AML-193 (cell line): ENCODE measurements at regions not wholly inside any gene's neighbourhood (a gene's known extent, or its start where the extent isn't known, plus 50 kb on each side); places are given as distances from the start of the nearest gene placed in this dataset.
A peak's percentile ranks its signal among the peaks of the same experiment; 100 is the strongest.
"Not testable (repeated sequence)": the region's sequence is repeated elsewhere in the genome, so short reads cannot be mapped to it uniquely, and the experiment has no call there.

ENCODE experiments used
- DNase-seq, 2 experiments: peaks; one replicate each; lab custom pipeline; 2025; lab: John Stamatoyannopoulos, UW

GRCh38 chr4:135032670-135033069 lies 831.1 kb upstream of the PABPC4L start:
- DNase-seq, result no peak

DNA sequence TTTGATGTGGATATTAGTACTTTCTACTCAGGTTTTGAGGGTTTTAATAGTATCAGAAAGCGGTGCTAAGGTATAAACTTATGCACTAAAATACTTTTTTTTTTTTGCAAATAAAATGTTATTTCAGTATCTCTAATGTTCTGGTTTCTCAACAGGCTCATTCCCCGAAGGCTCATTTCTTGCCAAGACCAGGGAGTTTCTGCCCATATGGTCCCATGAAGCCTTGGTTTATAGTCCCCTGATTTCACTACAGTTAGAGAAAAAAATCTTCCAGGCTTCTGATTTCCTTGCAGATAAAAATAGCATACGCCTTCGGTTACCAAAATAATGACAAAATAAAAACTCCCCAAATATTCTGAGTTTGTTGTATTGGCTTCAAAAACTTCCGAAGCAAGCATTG lies 814.2 kb upstream of the PABPC4L start:
- DNase-seq, result no peak

DNA sequence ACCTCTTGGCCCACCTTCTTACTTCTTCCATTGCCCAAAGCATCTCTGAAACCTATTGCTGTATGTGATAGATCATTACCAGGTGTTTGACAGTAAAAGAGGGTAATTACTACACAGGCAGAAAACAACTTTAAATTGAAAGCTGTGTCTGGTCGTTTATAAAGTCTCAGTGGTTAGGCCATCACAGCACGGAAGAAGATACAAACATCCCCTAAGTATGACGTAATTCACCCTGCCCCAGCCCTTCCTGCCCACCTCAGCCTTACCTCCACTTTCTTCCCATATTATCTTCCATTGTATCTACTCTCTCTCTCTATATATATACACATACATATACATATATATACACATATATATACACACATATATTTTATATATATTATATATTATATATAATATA lies 805.8 kb upstream of the PABPC4L start:
- DNase-seq, result no peak

DNA sequence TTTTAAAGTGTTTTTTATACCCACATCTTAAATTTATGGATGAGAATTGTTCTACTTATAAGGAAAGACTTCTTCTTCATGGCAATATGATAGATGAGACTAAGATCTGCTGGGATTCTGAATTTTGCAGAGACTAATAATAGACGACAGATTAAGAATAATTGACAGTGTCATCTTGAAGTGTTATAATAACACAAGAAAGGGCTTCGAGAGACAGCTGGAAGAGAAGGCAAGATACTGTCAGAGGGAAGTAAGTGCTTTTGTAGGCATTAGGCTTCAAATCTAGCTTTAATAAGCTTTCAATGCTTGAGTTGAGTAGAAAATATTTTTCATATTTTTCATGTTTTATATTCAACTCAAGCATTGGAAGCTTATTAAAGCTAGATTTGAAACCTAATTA lies 797.6 kb upstream of the PABPC4L start:
- no peak for DNase-seq

DNA sequence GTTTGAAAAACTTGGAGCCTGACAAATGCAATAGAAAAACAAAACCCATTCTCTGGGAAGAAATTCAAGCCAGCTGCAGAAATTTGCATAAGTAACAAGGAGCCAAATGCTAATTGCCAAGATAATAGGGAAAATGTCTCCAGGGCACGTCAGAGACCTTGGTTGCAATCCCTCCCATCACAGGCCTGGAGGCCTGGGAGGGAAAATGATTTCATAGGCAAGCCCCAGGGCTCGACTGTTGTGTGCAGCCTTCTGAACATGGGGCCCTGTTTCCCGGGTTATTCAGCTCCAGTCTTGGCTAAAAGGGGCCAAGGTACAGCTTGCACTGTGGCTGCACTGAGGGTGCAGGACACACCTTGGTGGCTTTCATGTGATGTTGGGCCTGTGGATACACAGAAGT lies 760.4 kb upstream of the PABPC4L start:
- no peak for DNase-seq

DNA sequence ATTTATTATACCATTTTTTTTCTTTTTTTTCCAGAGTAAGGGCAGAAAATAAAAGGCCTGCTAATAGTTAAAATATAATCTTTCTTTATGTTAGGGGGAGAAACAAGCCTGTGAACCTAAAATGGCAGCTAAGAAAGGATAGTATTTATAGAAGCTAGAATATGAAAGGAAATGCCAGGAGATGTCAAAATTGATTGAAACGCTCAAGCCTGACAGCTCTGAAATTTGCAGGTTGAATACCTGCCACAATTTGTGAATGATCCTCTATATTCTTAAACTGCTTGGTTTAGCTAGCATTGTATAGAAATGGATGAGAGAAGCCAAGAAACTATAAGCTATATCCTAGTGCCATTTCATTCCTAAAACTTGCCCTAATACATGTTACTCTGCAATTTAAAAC lies 757.3 kb upstream of the PABPC4L start:
- no peak for DNase-seq

GRCh38 chr4:134955059-134955458 lies 753.5 kb upstream of the PABPC4L start:
- DNase-seq, result no peak

GRCh38 chr4:134952775-134953174 lies 751.2 kb upstream of the PABPC4L start:
- no peak for DNase-seq

DNA sequence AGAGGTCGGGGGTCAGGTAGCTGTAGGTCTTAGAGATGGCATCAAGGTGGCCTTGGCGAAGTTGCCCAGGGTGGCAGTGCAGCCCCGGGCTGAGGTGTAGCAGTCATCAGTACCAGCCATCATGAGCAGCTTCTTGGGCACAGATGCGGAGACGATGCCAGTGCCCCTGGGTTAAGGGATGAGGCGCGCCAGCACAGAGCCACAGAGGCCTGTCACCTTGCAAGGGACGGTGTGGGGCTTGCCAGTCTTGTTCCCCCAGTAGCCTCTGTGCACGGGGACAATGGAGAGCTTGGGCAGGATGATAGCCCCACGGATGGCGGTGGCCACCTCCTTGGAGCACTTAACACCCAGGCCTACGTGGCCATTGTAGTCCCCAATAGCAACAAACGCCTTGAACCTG lies 750.7 kb upstream of the PABPC4L start:
- DNase-seq, result no peak

DNA sequence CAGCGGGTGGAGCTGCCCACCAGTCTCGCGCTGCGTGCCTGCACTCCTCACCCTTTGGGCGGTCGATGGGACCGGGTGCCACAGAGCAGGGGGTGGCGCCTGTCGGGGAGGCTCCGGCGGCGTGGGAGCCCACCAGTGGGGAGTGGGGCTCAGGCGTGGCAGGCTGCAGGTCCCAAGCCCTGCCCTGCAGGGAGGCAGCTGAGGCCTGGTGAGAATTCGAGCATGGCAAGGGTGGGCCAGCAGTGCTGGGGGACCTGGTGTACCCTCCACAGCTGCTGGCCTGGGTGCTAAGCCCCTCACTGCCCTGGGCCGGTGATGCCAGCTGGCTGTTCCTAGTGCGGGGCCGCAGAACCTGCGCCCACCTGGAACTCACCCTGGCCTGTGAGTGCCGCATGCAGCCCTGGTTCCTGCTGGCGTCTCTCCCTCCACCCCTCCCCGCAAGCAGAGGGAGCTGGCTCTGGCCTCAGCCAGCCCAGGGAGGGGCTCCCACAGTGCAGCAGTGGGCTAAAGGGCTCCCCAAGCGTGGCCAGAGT lies 746.6 kb upstream of the PABPC4L start:
- DNase-seq, result no peak

GRCh38 chr4:134944115-134944514 lies 742.5 kb upstream of the PABPC4L start:
- DNase-seq, result no peak

- DNase-seq, result no peak
Measured at GRCh38 chr4:134936014-134936413, 734.4 kb upstream of the PABPC4L start.

DNA sequence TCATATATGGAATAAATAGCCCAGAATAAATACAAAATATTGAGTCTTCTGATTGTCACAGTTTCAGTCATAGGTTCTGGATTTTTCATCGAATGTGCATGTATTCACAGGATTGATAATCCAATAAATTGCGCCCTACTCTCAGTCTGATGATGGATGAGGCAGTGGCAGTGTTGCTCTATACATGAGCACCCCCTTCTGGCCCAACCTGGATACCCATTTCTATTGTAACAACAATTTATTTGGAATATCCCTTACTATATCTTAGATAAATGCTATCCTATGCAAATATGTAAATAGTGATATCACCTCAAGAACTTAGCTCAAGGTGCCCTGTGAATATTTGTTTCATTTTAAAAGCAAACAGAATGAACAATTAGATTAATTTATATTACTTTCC lies 733.7 kb upstream of the PABPC4L start:
- DNase-seq, result peak in 1 of 2 experiments; percentile 1

DNA sequence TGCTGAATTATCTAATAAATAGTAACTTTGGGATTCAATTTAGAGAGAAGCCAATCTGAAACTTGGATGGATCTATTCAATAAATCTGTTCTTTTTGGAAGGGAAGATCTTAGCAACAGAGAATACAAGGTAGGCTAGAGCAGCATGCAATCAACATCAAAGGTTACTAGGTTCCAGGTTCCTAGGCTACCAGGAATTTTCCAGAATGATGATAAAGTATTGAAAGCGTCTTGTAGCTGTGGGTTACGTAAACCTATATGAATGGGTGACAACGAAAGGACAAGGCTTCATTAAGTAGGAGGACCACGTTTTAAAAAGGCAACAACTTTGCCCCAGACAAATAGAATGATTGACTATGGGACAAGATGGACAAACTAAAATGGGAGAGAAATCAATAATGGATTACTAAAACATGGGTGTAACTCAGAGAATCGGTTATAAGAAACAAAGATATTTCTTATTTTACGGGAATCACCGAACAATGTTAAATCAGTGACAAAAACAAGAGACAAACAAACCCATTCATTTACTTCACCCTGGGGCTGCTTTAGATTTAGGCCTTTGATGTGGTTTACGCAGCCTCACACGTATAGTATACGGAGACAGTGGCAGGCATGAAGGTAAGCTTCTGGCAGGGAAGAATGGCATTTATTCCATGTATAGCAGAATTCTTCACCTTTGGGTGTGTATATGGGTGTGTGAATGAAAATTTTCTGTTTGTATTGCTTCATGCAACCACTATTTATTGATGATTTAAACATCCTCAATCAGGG lies 732.6 kb upstream of the PABPC4L start:
- no peak for DNase-seq

DNA sequence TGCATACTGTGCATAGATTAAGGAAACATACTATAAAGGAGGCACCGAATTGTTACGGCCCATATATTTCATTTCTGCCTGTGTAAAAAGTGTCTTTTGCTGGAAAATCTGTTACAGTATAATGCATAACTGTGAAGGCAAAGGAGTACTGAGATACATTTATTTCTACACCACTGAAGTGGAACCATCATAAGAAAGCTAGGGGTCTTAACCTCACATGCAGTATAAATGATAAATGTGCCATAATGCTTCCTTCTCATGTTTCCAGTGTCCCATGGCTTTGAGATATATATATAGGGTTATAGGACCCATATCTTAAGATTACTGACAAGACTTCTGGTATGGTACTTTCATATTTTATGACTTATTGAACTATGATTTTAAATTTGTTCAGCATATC lies 713.8 kb upstream of the PABPC4L start:
- no peak for DNase-seq

GRCh38 chr4:134914250-134914649 lies 712.7 kb upstream of the PABPC4L start:
- not testable (repeated sequence) for DNase-seq

GRCh38 chr4:134911941-134912340 lies 710.4 kb upstream of the PABPC4L start:
- DNase-seq, result no peak

DNA sequence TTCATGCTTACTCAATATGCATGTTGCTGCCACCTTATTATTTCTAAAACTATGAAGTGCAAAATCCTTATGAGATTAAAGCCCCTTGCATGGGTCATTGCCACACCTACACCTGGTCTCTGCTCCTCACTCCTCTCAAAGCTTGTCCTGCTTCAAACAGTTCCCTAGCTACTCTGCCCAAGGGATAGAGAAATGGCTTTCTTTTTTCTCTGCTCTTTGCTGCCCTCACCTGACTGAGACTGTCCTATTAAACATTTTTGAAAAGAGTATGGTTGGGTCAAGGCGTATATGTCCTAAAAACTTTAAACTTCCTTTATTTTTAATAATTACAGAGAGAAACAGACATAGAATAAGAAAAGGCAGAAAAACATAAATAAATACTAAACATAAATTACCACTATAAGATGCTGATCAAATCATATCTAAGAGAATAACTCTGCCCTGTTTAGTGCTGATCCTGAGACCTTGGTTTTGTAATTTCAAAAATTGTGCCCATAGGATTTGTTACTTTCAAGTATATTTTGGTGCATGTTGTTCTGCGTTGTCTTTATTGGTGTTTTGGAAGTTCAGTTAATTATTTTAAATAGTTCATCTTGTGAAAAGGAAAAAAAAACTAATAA lies 704.9 kb upstream of the PABPC4L start:
- DNase-seq, result peak; percentile 1 to 2

- DNase-seq, result no peak
Measured at GRCh38 chr4:134905061-134905460, 703.5 kb upstream of the PABPC4L start.

GRCh38 chr4:134888156-134888555 lies 686.6 kb upstream of the PABPC4L start:
- no peak for DNase-seq

GRCh38 chr4:134885436-134885835 lies 683.8 kb upstream of the PABPC4L start:
- no peak for DNase-seq

DNA sequence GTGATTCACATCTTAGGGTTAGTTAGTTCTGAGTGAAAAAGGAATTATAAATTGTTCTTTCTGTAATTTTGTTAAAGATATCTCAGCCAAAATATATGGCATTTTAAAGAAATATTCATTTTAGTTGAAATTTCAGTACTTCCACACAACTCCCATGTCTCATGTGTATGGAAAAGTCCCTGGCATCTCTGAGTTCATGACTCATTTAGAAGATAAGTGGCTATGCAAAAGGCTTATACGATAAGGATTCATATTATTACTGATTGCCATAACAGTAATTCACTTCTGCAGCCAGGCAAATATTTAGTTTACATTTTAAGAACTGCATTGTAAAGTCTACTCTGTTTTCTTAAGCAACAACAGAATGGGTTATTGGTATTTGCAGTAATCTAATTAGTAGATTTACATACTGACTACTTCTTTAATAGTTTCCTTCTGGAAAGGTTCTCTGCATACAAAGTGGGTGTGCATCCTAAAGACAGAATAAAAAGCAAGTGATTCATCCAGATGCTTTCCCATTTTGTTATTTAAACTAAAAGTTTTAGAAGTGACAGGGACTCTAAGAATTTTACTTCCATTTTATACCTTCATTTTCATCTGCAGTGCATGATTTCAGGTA lies 682.4 kb upstream of the PABPC4L start:
- no peak for DNase-seq

- no peak for DNase-seq
Measured at GRCh38 chr4:134879019-134879418, 677.4 kb upstream of the PABPC4L start.
